Activated T-helper 17 cell treated with anti-CD3 and anti-CD28 coated beads, Interleukin-2, amount 50 U/mL, for 72 hours (primary cell): ENCODE measurements at regions not wholly inside any gene's neighbourhood (a gene's known extent, or its start where the extent isn't known, plus 50 kb on each side); places are given as distances from the start of the nearest gene placed in this dataset.
"Not testable (repeated sequence)": the region's sequence is repeated elsewhere in the genome, so short reads cannot be mapped to it uniquely, and the experiment has no call there.

Experiments used
- ATAC-seq: fragments of 150-1000 bp; cut with Tn5 transposase; replicated peaks from 2 replicates; pipeline ENCODE4 v1.10.0; 2021; ENCODE audit warnings: mild to moderate bottlenecking, moderate library complexity
- H3K27ac Mint-ChIP-seq: one replicate; pipeline ENCODE4 v1.8.0; 2022; ENCODE audit warnings: mixed read lengths
- H3K27me3 Mint-ChIP-seq: one replicate; pipeline ENCODE4 v1.8.0; 2022; ENCODE audit warnings: mixed read lengths
- H3K36me3 Mint-ChIP-seq: one replicate; pipeline ENCODE4 v1.8.0; 2022; ENCODE audit warnings: low read depth, mild to moderate bottlenecking, mixed read lengths
- H3K4me1 Mint-ChIP-seq: one replicate; pipeline ENCODE4 v1.8.0; 2022; ENCODE audit warnings: mixed read lengths
- H3K4me3 Mint-ChIP-seq: one replicate; pipeline ENCODE4 v1.8.0; 2022; ENCODE audit warnings: mild to moderate bottlenecking, mixed read lengths
- H3K9me3 Mint-ChIP-seq: one replicate; pipeline ENCODE4 v1.8.0; 2022; ENCODE audit warnings: mixed read lengths

- H3K4me1 Mint-ChIP-seq = no peaks in the 10 kb centered on the region
- peaks cover 13% of the 10 kb centered on the region for H3K9me3 Mint-ChIP-seq
- ATAC-seq = no peak
- no peak overlapping the region for H3K27ac Mint-ChIP-seq
- H3K36me3 Mint-ChIP-seq = no peaks in the 10 kb centered on the region
- H3K27me3 Mint-ChIP-seq = no peaks in the 10 kb centered on the region
- no peak overlapping the region for H3K4me3 Mint-ChIP-seq
Observed at GRCh38 chr18:38693104-38693503, 1127.5 kb upstream of the CELF4 start.

GRCh38 chr18:38690626-38691025, 1125.0 kb upstream of the CELF4 start:
- no peaks in the 10 kb centered on the region for H3K27me3 Mint-ChIP-seq
- no peaks in the 10 kb centered on the region for H3K4me1 Mint-ChIP-seq
- no peak for ATAC-seq
- no peak overlapping the region for H3K4me3 Mint-ChIP-seq
- no peak overlapping the region for H3K27ac Mint-ChIP-seq
- no peaks in the 10 kb centered on the region for H3K36me3 Mint-ChIP-seq
- H3K9me3 Mint-ChIP-seq = peaks cover 8% of the 10 kb centered on the region

GRCh38 chr18:38688416-38688815, 1122.8 kb upstream of the CELF4 start:
- no peak for ATAC-seq
- no peak overlapping the region for H3K4me3 Mint-ChIP-seq
- no peaks in the 10 kb centered on the region for H3K36me3 Mint-ChIP-seq
- peaks cover 4% of the 10 kb centered on the region for H3K9me3 Mint-ChIP-seq
- H3K4me1 Mint-ChIP-seq = no peaks in the 10 kb centered on the region
- H3K27ac Mint-ChIP-seq = no peak overlapping the region
- H3K27me3 Mint-ChIP-seq = no peaks in the 10 kb centered on the region

GRCh38 chr18:38670486-38670885, 1104.9 kb upstream of the CELF4 start:
- H3K9me3 Mint-ChIP-seq = peaks cover 5% of the 10 kb centered on the region
- no peaks in the 10 kb centered on the region for H3K27me3 Mint-ChIP-seq
- H3K4me1 Mint-ChIP-seq = no peaks in the 10 kb centered on the region
- ATAC-seq = no peak
- H3K36me3 Mint-ChIP-seq = no peaks in the 10 kb centered on the region
- no peak overlapping the region for H3K4me3 Mint-ChIP-seq
- H3K27ac Mint-ChIP-seq = no peak overlapping the region

GRCh38 chr18:38664929-38665328, 1099.3 kb upstream of the CELF4 start:
- Mint-ChIP-seq H3K27ac (no peak overlapping the region), H3K36me3 (no peaks in the 10 kb centered on the region), H3K27me3 (no peaks in the 10 kb centered on the region), H3K9me3 (peaks cover 5% of the 10 kb centered on the region), H3K4me1 (no peaks in the 10 kb centered on the region), H3K4me3 (no peak overlapping the region)
- no peak for ATAC-seq

- no peak overlapping the region for H3K4me3 Mint-ChIP-seq
- H3K27me3 Mint-ChIP-seq = no peaks in the 10 kb centered on the region
- no peak for ATAC-seq
- no peaks in the 10 kb centered on the region for H3K36me3 Mint-ChIP-seq
- H3K27ac Mint-ChIP-seq = no peak overlapping the region
- peaks cover 5% of the 10 kb centered on the region for H3K9me3 Mint-ChIP-seq
- no peaks in the 10 kb centered on the region for H3K4me1 Mint-ChIP-seq
Observed at GRCh38 chr18:38663682-38664081, 1098.1 kb upstream of the CELF4 start.

- Mint-ChIP-seq H3K36me3 (no peaks in the 10 kb centered on the region), H3K27me3 (no peaks in the 10 kb centered on the region), H3K27ac (no peak overlapping the region), H3K4me1 (no peaks in the 10 kb centered on the region), H3K4me3 (no peak overlapping the region), H3K9me3 (peaks cover 5% of the 10 kb centered on the region)
- no peak for ATAC-seq
Observed at GRCh38 chr18:38663270-38663669, 1097.7 kb upstream of the CELF4 start.

GRCh38 chr18:38654946-38655345, 1089.3 kb upstream of the CELF4 start:
- Mint-ChIP-seq H3K9me3 (peaks cover 17% of the 10 kb centered on the region), H3K36me3 (no peaks in the 10 kb centered on the region), H3K4me3 (no peak overlapping the region), H3K4me1 (no peaks in the 10 kb centered on the region), H3K27me3 (no peaks in the 10 kb centered on the region), H3K27ac (no peak overlapping the region)
- no peak for ATAC-seq

- H3K27me3 Mint-ChIP-seq = no peaks in the 10 kb centered on the region
- H3K4me1 Mint-ChIP-seq = no peaks in the 10 kb centered on the region
- H3K36me3 Mint-ChIP-seq = no peaks in the 10 kb centered on the region
- H3K4me3 Mint-ChIP-seq = no peak overlapping the region
- H3K9me3 Mint-ChIP-seq = peaks cover 13% of the 10 kb centered on the region
- ATAC-seq = no peak
- H3K27ac Mint-ChIP-seq = no peak overlapping the region
Observed at GRCh38 chr18:38651736-38652135, 1086.1 kb upstream of the CELF4 start.

- no peaks in the 10 kb centered on the region for H3K27me3 Mint-ChIP-seq
- no peak for ATAC-seq
- H3K4me3 Mint-ChIP-seq = no peak overlapping the region
- no peak overlapping the region for H3K27ac Mint-ChIP-seq
- no peaks in the 10 kb centered on the region for H3K4me1 Mint-ChIP-seq
- no peaks in the 10 kb centered on the region for H3K36me3 Mint-ChIP-seq
- peaks cover 15% of the 10 kb centered on the region for H3K9me3 Mint-ChIP-seq
Observed at GRCh38 chr18:38648179-38648578, 1082.6 kb upstream of the CELF4 start.

- Mint-ChIP-seq H3K4me3 (no peak overlapping the region), H3K27me3 (no peaks in the 10 kb centered on the region), H3K27ac (no peak overlapping the region), H3K9me3 (peaks cover 8% of the 10 kb centered on the region), H3K36me3 (no peaks in the 10 kb centered on the region), H3K4me1 (no peaks in the 10 kb centered on the region)
- no peak for ATAC-seq
Observed at GRCh38 chr18:38646296-38646695, 1080.7 kb upstream of the CELF4 start.

- H3K9me3 Mint-ChIP-seq = peaks cover 8% of the 10 kb centered on the region
- peak; percentile 44 for ATAC-seq
- H3K4me1 Mint-ChIP-seq = no peaks in the 10 kb centered on the region
- H3K27me3 Mint-ChIP-seq = no peaks in the 10 kb centered on the region
- H3K36me3 Mint-ChIP-seq = no peaks in the 10 kb centered on the region
- no peak overlapping the region for H3K4me3 Mint-ChIP-seq
- H3K27ac Mint-ChIP-seq = no peak overlapping the region
Observed at GRCh38 chr18:38644875-38645641, 1079.5 kb upstream of the CELF4 start.

GRCh38 chr18:38642711-38643110, 1077.1 kb upstream of the CELF4 start:
- no peak for ATAC-seq
- no peak overlapping the region for H3K4me3 Mint-ChIP-seq
- H3K9me3 Mint-ChIP-seq = peaks cover 16% of the 10 kb centered on the region
- no peak overlapping the region for H3K27ac Mint-ChIP-seq
- H3K27me3 Mint-ChIP-seq = no peaks in the 10 kb centered on the region
- H3K4me1 Mint-ChIP-seq = no peaks in the 10 kb centered on the region
- H3K36me3 Mint-ChIP-seq = no peaks in the 10 kb centered on the region

GRCh38 chr18:38639700-38640099, 1074.1 kb upstream of the CELF4 start:
- H3K9me3 Mint-ChIP-seq = peaks cover 13% of the 10 kb centered on the region
- H3K27ac Mint-ChIP-seq, H3K4me3 Mint-ChIP-seq, ATAC-seq, H3K36me3 Mint-ChIP-seq, H3K4me1 Mint-ChIP-seq, H3K27me3 Mint-ChIP-seq: not testable (repeated sequence)

- Mint-ChIP-seq H3K27ac (no peak overlapping the region), H3K4me1 (no peaks in the 10 kb centered on the region), H3K4me3 (no peak overlapping the region), H3K27me3 (no peaks in the 10 kb centered on the region), H3K9me3 (peaks cover 9% of the 10 kb centered on the region), H3K36me3 (no peaks in the 10 kb centered on the region)
- ATAC-seq = no peak
Observed at GRCh38 chr18:38635709-38636430, 1070.3 kb upstream of the CELF4 start.
